ENCODE measurements at regions not wholly inside any gene's neighbourhood (a gene's known extent, or its start where the extent isn't known, plus 50 kb on each side); places are given as distances from the start of the nearest gene placed in this dataset.

GRCh38 chr5:8663374-8663773 lies 794.4 kb downstream of the MTRR start:
- Histone ChIP-seq H3K9me3 (no peaks in the 10 kb centered on the region), H3K4me3 (no peak overlapping the region), H3K36me3 (no peaks in the 10 kb centered on the region), H3K27me3 (no peaks in the 10 kb centered on the region), H3K27ac (no peak overlapping the region), H3K4me1 (no peaks in the 10 kb centered on the region)
- DNase-seq (ENCODE audit: low spot score), result no peak
- no peak for TF ChIP-seq CTCF (IDR thresholded peaks at IDR 0.05)

- no peak overlapping the region for H3K27ac ChIP-seq
- H3K9me3 ChIP-seq, result peaks cover 0 to 8% of the 10 kb centered on the region in 2 donors
- H3K36me3 ChIP-seq, result no peaks in the 10 kb centered on the region
- no peak for TF ChIP-seq CTCF (IDR thresholded peaks at IDR 0.05)
- no peak for DNase-seq (ENCODE audit: low spot score)
- no peaks in the 10 kb centered on the region for H3K4me1 ChIP-seq
- H3K4me3 ChIP-seq, result no peak overlapping the region
- H3K27me3 ChIP-seq, result no peaks in the 10 kb centered on the region
Observed at GRCh38 chr5:8675182-8675581, 806.2 kb downstream of the MTRR start.

GRCh38 chr5:8676695-8677094 lies 807.7 kb downstream of the MTRR start:
- Histone ChIP-seq H3K27ac (no peak overlapping the region), H3K27me3 (no peaks in the 10 kb centered on the region), H3K9me3 (peaks cover 0 to 8% of the 10 kb centered on the region in 2 donors), H3K4me3 (no peak overlapping the region), H3K36me3 (no peaks in the 10 kb centered on the region), H3K4me1 (no peaks in the 10 kb centered on the region)
- no peak for DNase-seq (ENCODE audit: low spot score)
- TF ChIP-seq CTCF (IDR thresholded peaks at IDR 0.05), result no peak

- peaks cover 0 to 8% of the 10 kb centered on the region in 2 donors for H3K9me3 ChIP-seq
- no peak overlapping the region for H3K27ac ChIP-seq
- no peak overlapping the region for H3K4me3 ChIP-seq
- no peak for TF ChIP-seq CTCF (IDR thresholded peaks at IDR 0.05)
- no peaks in the 10 kb centered on the region for H3K27me3 ChIP-seq
- no peak for DNase-seq (ENCODE audit: low spot score)
- no peaks in the 10 kb centered on the region for H3K4me1 ChIP-seq
- H3K36me3 ChIP-seq, result no peaks in the 10 kb centered on the region
Observed at GRCh38 chr5:8682381-8682780, 813.4 kb downstream of the MTRR start.

GRCh38 chr5:8683496-8683895 lies 814.5 kb downstream of the MTRR start:
- Histone ChIP-seq H3K9me3 (peaks cover 0 to 5% of the 10 kb centered on the region in 2 donors), H3K27me3 (no peaks in the 10 kb centered on the region), H3K36me3 (no peaks in the 10 kb centered on the region), H3K27ac (no peak overlapping the region), H3K4me3 (no peak overlapping the region), H3K4me1 (no peaks in the 10 kb centered on the region)
- no peak for TF ChIP-seq CTCF (IDR thresholded peaks at IDR 0.05)
- no peak for DNase-seq (ENCODE audit: low spot score)

- no peak for TF ChIP-seq CTCF (IDR thresholded peaks at IDR 0.05)
- no peaks in the 10 kb centered on the region for H3K9me3 ChIP-seq
- H3K27ac ChIP-seq, result no peak overlapping the region
- H3K27me3 ChIP-seq, result no peaks in the 10 kb centered on the region
- H3K4me3 ChIP-seq, result no peak overlapping the region
- DNase-seq (ENCODE audit: low spot score), result no peak
- no peaks in the 10 kb centered on the region for H3K36me3 ChIP-seq
- H3K4me1 ChIP-seq, result no peaks in the 10 kb centered on the region
Observed at GRCh38 chr5:8685704-8686103, 816.8 kb downstream of the MTRR start.
